ENCODE measurements at regions not wholly inside any gene's neighbourhood (a gene's known extent, or its start where the extent isn't known, plus 50 kb on each side); places are given as distances from the start of the nearest gene placed in this dataset.

DNA sequence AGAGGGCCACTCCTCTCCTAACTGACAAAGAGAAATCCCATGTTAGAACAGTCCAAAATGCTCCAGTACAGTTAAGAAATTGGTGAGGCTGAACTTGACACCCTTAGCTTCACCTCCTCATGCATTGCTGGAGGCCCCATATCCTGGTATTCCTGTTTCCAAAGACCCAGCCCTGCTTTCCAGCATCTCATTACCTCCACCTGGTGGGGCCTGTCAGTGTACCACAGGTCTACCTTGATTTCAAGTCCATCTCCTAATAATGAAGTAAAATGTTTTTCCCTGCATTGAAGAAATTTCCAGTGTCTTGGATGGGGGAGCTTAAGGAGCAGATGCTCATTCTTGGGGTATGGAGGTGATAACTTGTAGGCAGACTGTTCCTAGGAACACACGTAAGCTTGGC lies 70.6 kb upstream of the S1PR3 start:
- no peak for DNase-seq (ENCODE audit: low read depth)
- TF ChIP-seq, protein P1, sequence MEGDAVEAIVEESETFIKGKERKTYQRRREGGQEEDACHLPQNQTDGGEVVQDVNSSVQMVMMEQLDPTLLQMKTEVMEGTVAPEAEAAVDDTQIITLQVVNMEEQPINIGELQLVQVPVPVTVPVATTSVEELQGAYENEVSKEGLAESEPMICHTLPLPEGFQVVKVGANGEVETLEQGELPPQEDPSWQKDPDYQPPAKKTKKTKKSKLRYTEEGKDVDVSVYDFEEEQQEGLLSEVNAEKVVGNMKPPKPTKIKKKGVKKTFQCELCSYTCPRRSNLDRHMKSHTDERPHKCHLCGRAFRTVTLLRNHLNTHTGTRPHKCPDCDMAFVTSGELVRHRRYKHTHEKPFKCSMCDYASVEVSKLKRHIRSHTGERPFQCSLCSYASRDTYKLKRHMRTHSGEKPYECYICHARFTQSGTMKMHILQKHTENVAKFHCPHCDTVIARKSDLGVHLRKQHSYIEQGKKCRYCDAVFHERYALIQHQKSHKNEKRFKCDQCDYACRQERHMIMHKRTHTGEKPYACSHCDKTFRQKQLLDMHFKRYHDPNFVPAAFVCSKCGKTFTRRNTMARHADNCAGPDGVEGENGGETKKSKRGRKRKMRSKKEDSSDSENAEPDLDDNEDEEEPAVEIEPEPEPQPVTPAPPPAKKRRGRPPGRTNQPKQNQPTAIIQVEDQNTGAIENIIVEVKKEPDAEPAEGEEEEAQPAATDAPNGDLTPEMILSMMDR (conservative IDR thresholded peaks at IDR 0.05; ENCODE audit: control insufficient read depth, insufficient read depth, low read depth, low read length), result no peak
- H3K4me3 ChIP-seq (ENCODE audit: control insufficient read depth, low read depth, low read length), result no peak overlapping the region

DNA sequence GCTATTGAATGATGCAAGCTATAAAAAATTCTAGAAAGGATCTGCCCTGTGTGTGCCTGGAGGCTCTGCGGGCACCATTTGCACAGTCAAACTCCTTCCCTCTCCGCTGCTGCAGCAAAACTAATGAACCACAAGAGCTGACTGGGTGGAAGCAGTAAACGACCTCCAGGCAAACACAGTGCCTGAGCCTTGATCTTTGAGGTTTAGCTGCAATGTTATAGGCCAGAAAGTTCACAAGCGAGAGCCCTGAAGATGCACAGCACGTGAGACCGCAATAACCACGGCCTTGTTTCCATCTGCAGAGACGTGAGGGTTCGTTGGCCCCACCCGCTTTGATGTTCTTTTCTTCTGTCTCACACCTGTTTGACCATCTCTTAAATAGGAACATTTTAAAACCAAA lies 69.2 kb upstream of the S1PR3 start:
- no peak for DNase-seq (ENCODE audit: low read depth)
- TF ChIP-seq, protein P1 (conservative IDR thresholded peaks at IDR 0.05; ENCODE audit: control insufficient read depth, insufficient read depth, low read depth, low read length), result no peak
- no peak overlapping the region for H3K4me3 ChIP-seq (ENCODE audit: control insufficient read depth, low read depth, low read length)

DNA sequence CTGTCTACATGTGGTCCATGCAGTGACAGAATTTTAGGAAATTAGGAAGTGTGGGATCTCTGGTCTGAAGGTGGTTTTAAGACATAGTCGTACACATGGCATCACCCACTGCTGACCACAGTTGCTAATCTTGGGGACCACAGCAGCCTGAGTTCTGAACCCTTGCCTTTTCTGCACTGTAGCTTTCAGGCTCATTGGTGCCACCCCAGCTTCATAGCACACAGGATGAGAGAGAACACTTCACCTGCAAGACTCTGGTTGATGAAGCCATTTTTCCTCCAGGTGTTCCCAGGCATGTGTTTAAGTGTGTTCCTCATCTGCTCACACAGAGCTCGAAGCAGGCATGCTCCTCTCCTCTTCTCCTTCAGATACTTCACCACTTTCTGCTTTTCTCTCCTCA lies 68.2 kb upstream of the S1PR3 start:
- H3K4me3 ChIP-seq (ENCODE audit: control insufficient read depth, low read depth, low read length), result no peak overlapping the region
- TF ChIP-seq, protein P1 (conservative IDR thresholded peaks at IDR 0.05; ENCODE audit: control insufficient read depth, insufficient read depth, low read depth, low read length), result no peak
- DNase-seq (ENCODE audit: low read depth), result no peak

DNA sequence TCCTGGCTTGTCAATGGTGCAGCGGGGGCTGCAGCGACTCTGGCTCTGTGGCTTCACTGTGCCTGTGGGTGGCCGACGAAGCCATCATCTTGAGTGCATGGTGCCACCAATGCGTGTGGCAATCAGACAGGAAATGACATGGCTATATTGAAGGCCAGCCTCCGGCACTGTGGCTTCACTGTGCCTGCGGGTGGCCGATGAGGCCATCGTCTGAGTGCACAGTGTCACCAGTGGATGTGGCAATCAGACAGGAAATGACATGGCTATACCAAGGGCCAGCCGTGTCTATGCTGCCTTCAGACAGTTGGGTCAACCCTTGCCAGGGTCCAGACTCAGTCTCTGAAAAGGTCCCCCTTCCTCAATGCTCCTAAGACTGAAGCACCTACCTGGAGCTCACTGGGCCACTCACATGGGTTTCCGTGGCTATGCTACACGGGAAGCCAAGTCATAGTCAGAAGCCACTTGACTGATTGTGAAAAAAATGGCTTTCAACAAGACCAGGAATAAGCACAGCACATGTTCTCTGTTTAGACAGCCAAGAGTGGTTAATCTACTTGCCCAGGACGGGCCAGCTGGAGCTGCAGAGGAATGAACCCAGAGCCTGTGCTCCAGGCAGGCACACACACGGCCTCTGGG lies 67.5 kb upstream of the S1PR3 start:
- DNase-seq (ENCODE audit: low read depth), result no peak
- H3K4me3 ChIP-seq (ENCODE audit: control insufficient read depth, low read depth, low read length), result no peak overlapping the region
- TF ChIP-seq, protein P1 (conservative IDR thresholded peaks at IDR 0.05; ENCODE audit: control insufficient read depth, insufficient read depth, low read depth, low read length), result no peak

DNA sequence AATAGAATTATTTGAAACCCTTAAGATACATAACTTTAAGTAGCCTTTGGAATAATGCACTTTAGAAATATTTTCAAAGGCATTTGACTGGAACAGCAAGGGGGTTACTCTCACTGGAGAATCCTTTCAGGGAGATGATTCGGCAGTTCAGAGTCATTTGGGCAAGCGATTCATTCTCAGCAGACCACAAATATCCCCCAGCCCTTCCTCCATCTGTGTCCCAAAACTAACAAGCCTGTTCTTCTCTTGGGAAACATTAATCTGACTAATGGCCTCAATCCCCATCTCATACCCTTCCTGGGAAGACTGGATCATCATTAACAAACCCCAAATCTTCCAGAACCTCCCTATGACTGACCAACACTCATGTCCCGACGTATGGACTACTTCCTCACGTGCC lies 65.8 kb upstream of the S1PR3 start:
- TF ChIP-seq, protein P1 (conservative IDR thresholded peaks at IDR 0.05; ENCODE audit: control insufficient read depth, insufficient read depth, low read depth, low read length), result no peak
- H3K4me3 ChIP-seq (ENCODE audit: control insufficient read depth, low read depth, low read length), result no peak overlapping the region

DNA sequence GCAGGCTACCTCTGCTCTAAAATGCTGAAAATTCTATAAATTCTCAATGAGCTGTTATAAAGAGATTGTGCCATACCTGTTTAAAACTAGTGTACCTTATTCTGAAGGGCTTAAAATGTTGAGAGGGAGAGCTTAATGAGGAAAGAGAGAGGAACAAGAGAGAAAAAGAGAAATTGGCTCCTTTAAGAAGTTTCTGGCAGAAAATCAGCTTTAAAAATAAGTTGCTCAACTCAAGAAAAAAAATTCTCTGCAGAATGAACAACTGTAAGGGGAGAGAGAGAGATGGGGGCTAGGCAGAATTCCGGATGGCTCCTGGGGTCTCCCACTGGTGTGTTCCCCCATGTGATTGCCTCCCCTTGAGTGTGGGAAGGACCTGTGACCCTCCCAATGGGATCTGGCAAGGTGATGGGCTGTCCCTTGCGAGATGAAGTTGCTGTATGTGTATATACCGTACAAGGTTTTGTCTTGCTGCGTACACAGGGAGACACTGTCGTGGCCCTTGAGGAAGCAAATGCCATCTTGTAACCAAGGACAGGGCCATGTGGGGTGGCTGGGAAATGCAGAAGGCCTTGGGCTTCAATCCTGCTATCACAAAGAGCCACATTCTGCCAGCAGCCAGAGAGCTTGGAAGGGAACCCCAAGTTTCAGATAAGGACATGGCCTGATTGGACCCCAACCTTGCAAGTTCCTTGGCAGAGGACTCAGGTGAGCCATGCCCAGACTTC lies 64.3 kb upstream of the S1PR3 start:
- no peak for DNase-seq (ENCODE audit: low read depth)
- no peak overlapping the region for H3K4me3 ChIP-seq (ENCODE audit: control insufficient read depth, low read depth, low read length)
- TF ChIP-seq, protein P1 (conservative IDR thresholded peaks at IDR 0.05; ENCODE audit: control insufficient read depth, insufficient read depth, low read depth, low read length), result no peak

More for the DNA sequence above, 65.8 kb upstream of the S1PR3 start:
- peak; percentile 64 for DNase-seq (ENCODE audit: low read depth)

Data from fibroblast of mammary gland (primary cell).